CD4-positive, CD25-positive, alpha-beta regulatory T cell (primary cell): ENCODE measurements at regions not wholly inside any gene's neighbourhood (a gene's known extent, or its start where the extent isn't known, plus 50 kb on each side); places are given as distances from the start of the nearest gene placed in this dataset.
"Not testable (repeated sequence)": the region's sequence is repeated elsewhere in the genome, so short reads cannot be mapped to it uniquely, and the experiment has no call there.

ENCODE experiments used
- ATAC-seq, 2 donors: fragments of 150-1000 bp; cut with Tn5 transposase; one replicate each; pipeline ENCODE4 v1.10.0; 2021; ENCODE audit warnings: low read depth in 2 of 2, moderate number of reproducible peaks in 2 of 2, moderate library complexity in 1 of 2
- DNase-seq, 3 donors: peaks; one replicate each; pipeline versions ENCODE4 v3.0.0 to v3.0.0-alpha.2; 2012 to 2022; ENCODE audit warnings: mixed read lengths in 1 of 3
- H3K27ac ChIP-seq: one replicate; pipeline ENCODE4 v1.7.0; 2013; ENCODE audit warnings: mild to moderate bottlenecking, low read length; ENCODE audit not compliant: insufficient read depth, poor library complexity, severe bottlenecking
- H3K27me3 ChIP-seq: one replicate; pipeline ENCODE4 v1.7.0; 2013; ENCODE audit warnings: low read length; ENCODE audit not compliant: control insufficient read depth, insufficient read depth
- H3K36me3 ChIP-seq: one replicate; pipeline ENCODE4 v1.7.0; 2013; ENCODE audit warnings: mild to moderate bottlenecking, low read length, moderate library complexity; ENCODE audit not compliant: control insufficient read depth, insufficient read depth
- H3K4me1 ChIP-seq: 2 replicates; pipeline ENCODE4 v1.7.0; 2013; ENCODE audit warnings: mild to moderate bottlenecking, low read length; ENCODE audit not compliant: insufficient read depth, control insufficient read depth, poor library complexity, severe bottlenecking
- H3K4me3 ChIP-seq: one replicate; pipeline ENCODE4 v1.7.0; 2013; ENCODE audit warnings: low read depth, mild to moderate bottlenecking, low read length, moderate library complexity
- H3K9me3 ChIP-seq, 2 experiments: 1 replicate in 1 of 2; 2 replicates in 1 of 2; pipeline ENCODE4 v1.7.0; 2013; ENCODE audit warnings: low read length in 2 of 2, mild to moderate bottlenecking in 1 of 2, moderate library complexity in 1 of 2; ENCODE audit not compliant: control insufficient read depth in 2 of 2
- H3K27ac Mint-ChIP-seq, 3 donors: one replicate each; pipeline ENCODE4 v1.8.0; 2020 to 2022; ENCODE audit warnings: mild to moderate bottlenecking in 3 of 3, mixed read lengths in 3 of 3, moderate library complexity in 2 of 3
- H3K27me3 Mint-ChIP-seq: one replicate; pipeline ENCODE4 v1.8.0; 2022; ENCODE audit warnings: mild to moderate bottlenecking, mixed read lengths
- H3K36me3 Mint-ChIP-seq: one replicate; pipeline ENCODE4 v1.8.0; 2020; ENCODE audit warnings: mixed read lengths
- H3K4me1 Mint-ChIP-seq, 4 donors: one replicate each; pipeline ENCODE4 v1.8.0; 2020 to 2022; ENCODE audit warnings: mixed read lengths in 4 of 4, mild to moderate bottlenecking in 1 of 4
- H3K4me3 Mint-ChIP-seq, 4 donors: one replicate each; pipeline ENCODE4 v1.8.0; 2020 to 2022; ENCODE audit warnings: mild to moderate bottlenecking in 4 of 4, mixed read lengths in 4 of 4, moderate library complexity in 3 of 4
- H3K9me3 Mint-ChIP-seq, 7 donors: one replicate each; pipeline ENCODE4 v1.8.0; 2020 to 2022; ENCODE audit warnings: mixed read lengths in 7 of 7, mild to moderate bottlenecking in 3 of 7, moderate library complexity in 2 of 7

DNA sequence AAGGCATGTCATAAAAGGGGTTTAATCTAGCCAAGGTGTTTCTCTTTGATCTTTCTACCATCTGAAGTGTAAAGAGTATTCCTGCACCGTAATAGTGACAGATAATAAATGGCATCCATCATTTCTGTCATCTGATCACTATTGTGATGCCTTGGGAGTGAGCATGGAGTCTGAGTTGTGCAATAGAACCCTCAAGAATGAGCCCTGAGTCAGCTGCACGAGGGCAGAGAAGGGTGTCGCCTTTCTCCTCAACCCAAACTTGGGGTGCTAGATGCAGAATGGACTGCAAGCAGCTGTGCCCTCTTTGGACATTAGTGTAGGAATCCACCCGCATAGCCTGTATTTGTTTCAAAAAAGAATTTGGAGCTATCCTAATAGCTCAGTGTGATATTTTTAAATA, 115.2 kb downstream of the ZNF37A start:
- no peak overlapping the region for H3K4me3 Mint-ChIP-seq
- H3K36me3 ChIP-seq = no peaks in the 10 kb centered on the region
- H3K27me3 ChIP-seq = no peaks in the 10 kb centered on the region
- no peaks in the 10 kb centered on the region for H3K36me3 Mint-ChIP-seq
- no peaks in the 10 kb centered on the region for H3K4me1 Mint-ChIP-seq
- peak overlapping the region in 1 of 3 donors; percentile 38 for H3K27ac Mint-ChIP-seq
- H3K9me3 ChIP-seq = no peaks in the 10 kb centered on the region
- no peak for ATAC-seq
- no peaks in the 10 kb centered on the region for H3K4me1 ChIP-seq
- no peak overlapping the region for H3K27ac ChIP-seq
- H3K9me3 Mint-ChIP-seq = peaks cover 0 to 2% (median 0%) of the 10 kb centered on the region in 7 donors
- no peak overlapping the region for H3K4me3 ChIP-seq
- DNase-seq = no peak
- H3K27me3 Mint-ChIP-seq = peaks cover 4% of the 10 kb centered on the region

GRCh38 chr10:38209748-38210147, 115.6 kb downstream of the ZNF37A start:
- H3K36me3 ChIP-seq, H3K9me3 Mint-ChIP-seq, H3K4me1 Mint-ChIP-seq, H3K4me1 ChIP-seq, H3K27ac ChIP-seq, ATAC-seq, H3K27ac Mint-ChIP-seq, H3K27me3 Mint-ChIP-seq, H3K4me3 ChIP-seq, H3K36me3 Mint-ChIP-seq, DNase-seq, H3K27me3 ChIP-seq, H3K4me3 Mint-ChIP-seq, H3K9me3 ChIP-seq: not testable (repeated sequence)

DNA sequence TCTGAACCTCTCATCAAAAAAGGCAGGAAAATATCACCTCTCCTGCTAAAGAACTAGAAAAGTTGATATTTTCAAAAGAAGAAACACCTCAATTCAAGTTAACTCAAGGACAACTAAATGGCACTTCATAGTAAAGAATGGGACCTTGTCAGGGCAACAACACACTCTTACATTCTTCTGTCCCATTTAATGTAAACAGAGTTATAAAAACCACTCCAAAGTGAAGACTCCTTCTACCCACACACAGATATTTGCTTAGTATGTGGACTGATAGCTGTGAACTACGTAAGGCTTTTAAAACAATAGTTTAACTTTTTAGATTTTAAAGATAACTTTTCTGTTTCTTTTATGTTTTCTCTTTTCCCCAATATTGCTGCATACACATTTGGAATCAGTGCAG, 118.3 kb downstream of the ZNF37A start:
- no peak for DNase-seq
- Mint-ChIP-seq H3K9me3 (peaks cover 0 to 5% (median 0%) of the 10 kb centered on the region in 7 donors), H3K4me1 (no peaks in the 10 kb centered on the region), H3K4me3 (no peak overlapping the region), H3K36me3 (no peaks in the 10 kb centered on the region), H3K27me3 (peaks cover 4% of the 10 kb centered on the region), H3K27ac (no peak overlapping the region)
- Histone ChIP-seq H3K9me3 (no peaks in the 10 kb centered on the region), H3K27me3 (no peaks in the 10 kb centered on the region), H3K36me3 (no peaks in the 10 kb centered on the region), H3K27ac (no peak overlapping the region), H3K4me3 (no peak overlapping the region), H3K4me1 (no peaks in the 10 kb centered on the region)
- ATAC-seq = no peak

- DNase-seq = no peak
- H3K27ac ChIP-seq = no peak overlapping the region
- H3K36me3 ChIP-seq = no peaks in the 10 kb centered on the region
- H3K36me3 Mint-ChIP-seq = no peaks in the 10 kb centered on the region
- H3K27ac Mint-ChIP-seq = no peak overlapping the region
- peaks cover 0 to 4% of the 10 kb centered on the region in 2 experiments for H3K9me3 ChIP-seq
- ATAC-seq = no peak
- H3K4me3 ChIP-seq = no peak overlapping the region
- no peaks in the 10 kb centered on the region for H3K27me3 ChIP-seq
- H3K27me3 Mint-ChIP-seq = no peaks in the 10 kb centered on the region
- H3K9me3 Mint-ChIP-seq = peaks cover 4 to 11% (median 5%) of the 10 kb centered on the region in 7 donors
- H3K4me3 Mint-ChIP-seq = no peak overlapping the region
- H3K4me1 Mint-ChIP-seq = no peaks in the 10 kb centered on the region
- H3K4me1 ChIP-seq = no peaks in the 10 kb centered on the region
Measured at GRCh38 chr10:38226385-38226784, 132.2 kb downstream of the ZNF37A start.

- Mint-ChIP-seq H3K4me1 (no peaks in the 10 kb centered on the region), H3K27me3 (no peaks in the 10 kb centered on the region), H3K4me3 (no peak overlapping the region), H3K27ac (no peak overlapping the region), H3K36me3 (no peaks in the 10 kb centered on the region), H3K9me3 (peaks cover 4 to 11% (median 6%) of the 10 kb centered on the region in 7 donors)
- no peaks in the 10 kb centered on the region for H3K27me3 ChIP-seq
- H3K36me3 ChIP-seq = no peaks in the 10 kb centered on the region
- peaks cover 0 to 4% of the 10 kb centered on the region in 2 experiments for H3K9me3 ChIP-seq
- DNase-seq (no peak), ATAC-seq (no peak)
- H3K4me3 ChIP-seq = no peak overlapping the region
- no peaks in the 10 kb centered on the region for H3K4me1 ChIP-seq
- H3K27ac ChIP-seq = no peak overlapping the region
Measured at GRCh38 chr10:38228394-38228793, 134.3 kb downstream of the ZNF37A start.

DNA sequence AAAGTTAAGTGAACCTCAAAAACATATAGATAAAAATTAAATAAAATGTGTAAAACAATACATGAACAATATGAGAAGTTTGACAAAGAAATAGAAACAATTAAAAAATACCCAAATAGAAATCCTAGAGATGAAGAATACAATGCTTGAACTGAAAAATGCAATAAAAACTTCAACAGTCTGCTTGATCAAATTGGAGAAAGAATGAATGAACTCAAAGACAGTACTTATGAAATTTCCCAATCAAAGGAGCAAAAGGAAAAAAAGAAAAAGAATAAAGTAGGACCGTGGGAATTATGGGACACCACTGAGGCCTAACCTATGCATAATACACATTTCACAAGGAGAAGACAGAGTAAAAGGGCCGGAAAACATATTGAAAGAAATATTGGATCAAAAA, 144.3 kb downstream of the ZNF37A start:
- DNase-seq, H3K4me3 ChIP-seq, H3K36me3 ChIP-seq, H3K27ac Mint-ChIP-seq, H3K4me1 Mint-ChIP-seq, H3K9me3 ChIP-seq, H3K4me1 ChIP-seq, H3K36me3 Mint-ChIP-seq, H3K4me3 Mint-ChIP-seq, ATAC-seq, H3K27me3 Mint-ChIP-seq, H3K27ac ChIP-seq, H3K27me3 ChIP-seq: not testable (repeated sequence)
- peaks cover 0 to 15% (median 4%) of the 10 kb centered on the region in 7 donors for H3K9me3 Mint-ChIP-seq

DNA sequence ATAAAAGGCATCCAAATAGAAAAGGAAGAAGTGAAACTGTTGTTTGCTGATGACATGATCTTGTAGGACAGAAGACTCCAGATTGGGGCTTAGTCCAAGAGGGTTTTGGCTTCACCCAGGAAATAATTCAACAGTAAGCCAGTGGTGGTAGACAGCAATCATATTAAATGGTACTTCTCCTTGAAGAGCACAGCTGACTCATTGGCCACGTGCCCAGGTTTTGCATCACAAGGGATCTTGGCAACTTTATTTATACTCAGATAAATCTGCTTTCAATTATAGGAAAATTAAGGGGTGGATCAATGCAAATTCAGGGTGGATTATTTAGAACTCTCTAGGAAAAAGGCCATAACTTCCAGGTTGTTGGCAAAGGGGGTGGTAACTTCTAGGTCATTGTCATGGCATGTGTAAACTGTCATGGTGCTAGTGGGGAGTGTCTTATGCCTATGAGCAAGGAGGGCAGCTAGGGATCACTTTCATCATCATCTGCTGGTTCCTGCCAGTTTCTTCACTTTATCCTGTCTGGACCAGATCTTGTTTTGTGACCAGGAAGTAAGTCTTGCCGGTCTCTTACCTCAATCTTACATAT, 148.0 kb downstream of the ZNF37A start:
- H3K4me3 Mint-ChIP-seq, H3K27me3 Mint-ChIP-seq: not testable (repeated sequence)
- peaks cover 0 to 12% (median 5%) of the 10 kb centered on the region in 7 donors for H3K9me3 Mint-ChIP-seq

DNA sequence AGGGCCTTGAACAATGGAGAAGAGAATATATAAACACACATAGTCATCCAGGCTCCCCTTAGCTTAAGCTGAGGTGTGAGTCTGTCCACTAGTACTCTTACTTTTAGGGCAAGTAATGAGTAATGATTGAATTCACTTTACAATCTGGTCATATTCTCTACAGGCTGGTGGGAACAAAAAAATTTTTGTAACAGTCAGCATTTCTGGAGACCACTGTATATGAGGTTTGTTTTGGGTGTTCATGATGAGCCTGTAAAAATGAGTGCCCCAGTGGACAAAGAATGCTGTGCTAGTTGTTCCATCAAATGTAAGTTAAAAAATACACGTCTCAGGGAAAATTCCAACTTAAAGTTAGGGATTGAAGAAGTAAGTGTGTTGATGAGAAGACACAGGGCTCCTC, 154.0 kb downstream of the ZNF37A start:
- not testable (repeated sequence) for H3K9me3 ChIP-seq, H3K4me1 ChIP-seq, H3K36me3 Mint-ChIP-seq, H3K36me3 ChIP-seq, H3K27ac ChIP-seq, H3K4me3 ChIP-seq, H3K27me3 ChIP-seq, ATAC-seq, H3K4me1 Mint-ChIP-seq, H3K27me3 Mint-ChIP-seq, DNase-seq, H3K4me3 Mint-ChIP-seq, H3K27ac Mint-ChIP-seq
- peaks cover 0 to 23% (median 6%) of the 10 kb centered on the region in 7 donors for H3K9me3 Mint-ChIP-seq

More for the DNA sequence above, 148.0 kb downstream of the ZNF37A start:
- not testable (repeated sequence) for H3K27me3 ChIP-seq, H3K9me3 ChIP-seq, ATAC-seq, H3K36me3 Mint-ChIP-seq, DNase-seq, H3K36me3 ChIP-seq, H3K27ac Mint-ChIP-seq, H3K4me1 ChIP-seq, H3K4me1 Mint-ChIP-seq, H3K27ac ChIP-seq, H3K4me3 ChIP-seq
